GM18511 (cell line): ENCODE measurements at regions not wholly inside any gene's neighbourhood (a gene's known extent, or its start where the extent isn't known, plus 50 kb on each side); places are given as distances from the start of the nearest gene placed in this dataset.
A peak's percentile ranks its signal among the peaks of the same experiment; 100 is the strongest.
"Not testable (repeated sequence)": the region's sequence is repeated elsewhere in the genome, so short reads cannot be mapped to it uniquely, and the experiment has no call there.

Experiments
- ATAC-seq: cut with Tn5 transposase; IDR thresholded peaks from one replicate; pipeline ENCODE4 v1.9.1; 2021; ENCODE audit warnings: mild to moderate bottlenecking, moderate library complexity; ENCODE audit not compliant: unreplicated experiment

- ATAC-seq, result no peak
Measured at GRCh38 chrX:112577146-112577545, 102.6 kb downstream of the LHFPL1 start.

GRCh38 chrX:112571388-112571787, 108.3 kb downstream of the LHFPL1 start:
- peak; percentile 71 for ATAC-seq

- ATAC-seq, result no peak
Measured at GRCh38 chrX:112555831-112556230, 123.9 kb downstream of the LHFPL1 start.

- no peak for ATAC-seq
Measured at GRCh38 chrX:112545051-112545450, 134.7 kb downstream of the LHFPL1 start.

- no peak for ATAC-seq
Measured at GRCh38 chrX:112536544-112536943, 143.2 kb downstream of the LHFPL1 start.

- no peak for ATAC-seq
Measured at GRCh38 chrX:112527903-112528302, 151.8 kb downstream of the LHFPL1 start.

GRCh38 chrX:112521676-112522075, 158.1 kb downstream of the LHFPL1 start:
- ATAC-seq, result no peak

GRCh38 chrX:112520124-112520523, 159.6 kb downstream of the LHFPL1 start:
- ATAC-seq, result no peak

- ATAC-seq, result no peak
Measured at GRCh38 chrX:112513154-112513553, 166.6 kb downstream of the LHFPL1 start.

GRCh38 chrX:112512509-112512908, 167.2 kb downstream of the LHFPL1 start:
- ATAC-seq, result no peak

- ATAC-seq, result no peak
Measured at GRCh38 chrX:112510629-112511028, 169.1 kb downstream of the LHFPL1 start.

GRCh38 chrX:112477653-112478052, 202.1 kb downstream of the LHFPL1 start:
- no peak for ATAC-seq

- ATAC-seq, result no peak
Measured at GRCh38 chrX:112473654-112474053, 206.1 kb downstream of the LHFPL1 start.

GRCh38 chrX:112470551-112470950, 209.2 kb downstream of the LHFPL1 start:
- ATAC-seq, result no peak

- ATAC-seq, result not testable (repeated sequence)
Measured at GRCh38 chrX:112461949-112462450, 217.7 kb downstream of the LHFPL1 start.

- no peak for ATAC-seq
Measured at GRCh38 chrX:112457788-112458187, 221.9 kb downstream of the LHFPL1 start.

GRCh38 chrX:112450810-112451209, 228.9 kb downstream of the LHFPL1 start:
- ATAC-seq, result no peak

- no peak for ATAC-seq
Measured at GRCh38 chrX:112440277-112440676, 239.5 kb downstream of the LHFPL1 start.

GRCh38 chrX:112424166-112424565, 255.6 kb downstream of the LHFPL1 start:
- ATAC-seq, result no peak

GRCh38 chrX:112391313-112391712, 288.4 kb downstream of the LHFPL1 start:
- no peak for ATAC-seq

GRCh38 chrX:112381649-112382298, 298.0 kb downstream of the LHFPL1 start:
- not testable (repeated sequence) for ATAC-seq

- no peak for ATAC-seq
Measured at GRCh38 chrX:112380541-112381278, 298.1 kb upstream of the TRPC5 start.
